GM23338 (cell line): ENCODE measurements at regions not wholly inside any gene's neighbourhood (a gene's known extent, or its start where the extent isn't known, plus 50 kb on each side); places are given as distances from the start of the nearest gene placed in this dataset.

ENCODE experiments used
- ATAC-seq: fragments of 200-7000 bp; cut with Tn5 transposase; 3 replicates; pipeline ENCODE4 v1.9.1; 2020
- DNase-seq: peaks from one replicate; pipeline ENCODE4 v3.0.0-alpha.2; 2015; ENCODE audit warnings: low spot score
- H2AFZ ChIP-seq: fragments of 200-600 bp; sonication (generic); 2 replicates; pipeline ENCODE4 v1.8.0; 2016; ENCODE audit warnings: antibody characterized with exemption, mild to moderate bottlenecking, moderate library complexity
- H3F3A ChIP-seq: fragments of 200-600 bp; sonication (generic); replicated peaks from 2 replicates; pipeline ENCODE4 v1.8.0; 2017; ENCODE audit warnings: antibody characterized with exemption, mixed run types, low read depth
- H3K27ac ChIP-seq: fragments of 200-600 bp; sonication (generic); 2 replicates; pipeline ENCODE4 v1.6.1; 2016; ENCODE audit warnings: low read depth
- H3K27me3 ChIP-seq: fragments of 200-600 bp; sonication (generic); 2 replicates; pipeline ENCODE4 v1.8.0; 2016; ENCODE audit warnings: mild to moderate bottlenecking, mixed run types, moderate library complexity; ENCODE audit not compliant: insufficient read depth
- H3K36me3 ChIP-seq: fragments of 200-600 bp; sonication (generic); 2 replicates; pipeline ENCODE4 v1.8.0; 2016; ENCODE audit warnings: mild to moderate bottlenecking; ENCODE audit not compliant: insufficient read depth
- H3K4me1 ChIP-seq: fragments of 200-600 bp; sonication (generic); 2 replicates; pipeline ENCODE4 v1.8.0; 2016; ENCODE audit warnings: mild to moderate bottlenecking, moderate library complexity; ENCODE audit not compliant: insufficient read depth
- H3K4me2 ChIP-seq: fragments of 200-600 bp; sonication (generic); 2 replicates; pipeline ENCODE4 v1.7.1; 2017; ENCODE audit warnings: mixed run types
- H3K4me3 ChIP-seq: fragments of 200-600 bp; sonication (generic); 2 replicates; pipeline ENCODE4 v1.6.1; 2016; ENCODE audit warnings: mixed run types
- H3K79me2 ChIP-seq: fragments of 200-600 bp; sonication (generic); replicated peaks from 2 replicates; pipeline ENCODE4 v1.8.0; 2017; ENCODE audit warnings: mild to moderate bottlenecking; ENCODE audit not compliant: insufficient read depth
- H3K9me2 ChIP-seq: fragments of 200-600 bp; sonication (generic); 2 replicates; pipeline ENCODE4 v1.8.0; 2017; ENCODE audit not compliant: insufficient read depth
- H4K20me1 ChIP-seq: fragments of 200-600 bp; sonication (generic); replicated peaks from 2 replicates; pipeline ENCODE4 v1.8.0; 2017; ENCODE audit warnings: mild to moderate bottlenecking; ENCODE audit not compliant: insufficient read depth
- H3K27ac Mint-ChIP-seq: 2 replicates; pipeline ENCODE4 v1.8.0; 2020; ENCODE audit warnings: inconsistent platforms, mild to moderate bottlenecking, moderate library complexity, mixed read lengths
- H3K27me3 Mint-ChIP-seq: 3 replicates; pipeline ENCODE4 v1.8.0; 2022; ENCODE audit warnings: low read depth, mild to moderate bottlenecking, moderate library complexity, mixed read lengths, inconsistent platforms; ENCODE audit not compliant: insufficient read depth, poor library complexity
- H3K36me3 Mint-ChIP-seq: 3 replicates; pipeline ENCODE4 v1.8.0; 2021; ENCODE audit warnings: low read depth, mild to moderate bottlenecking, inconsistent platforms, moderate library complexity, mixed read lengths
- H3K4me1 Mint-ChIP-seq: 3 replicates; pipeline ENCODE4 v1.8.0; 2020; ENCODE audit warnings: mild to moderate bottlenecking, inconsistent platforms, mixed read lengths
- H3K4me3 Mint-ChIP-seq: 3 replicates; pipeline ENCODE4 v1.8.0; 2021; ENCODE audit warnings: moderate library complexity, mild to moderate bottlenecking, inconsistent platforms, mixed read lengths
- H3K9me3 Mint-ChIP-seq: 3 replicates; pipeline ENCODE4 v1.8.0; 2020; ENCODE audit warnings: moderate library complexity, mild to moderate bottlenecking, inconsistent platforms, mixed read lengths
- CREB1 ChIP-seq: fragments of 250-450 bp; sonication (Bioruptor Pico); IDR thresholded peaks from 2 replicates; pipeline ENCODE4 v1.5.0; 2020; ENCODE audit warnings: low read depth, mild to moderate bottlenecking, moderate library complexity
- EZH2phosphoT487 ChIP-seq: fragments of 200-600 bp; sonication (generic); IDR thresholded peaks from one replicate; pipeline ENCODE4 v1.8.1; 2018; ENCODE audit warnings: antibody characterized with exemption; ENCODE audit not compliant: unreplicated experiment
- NANOG ChIP-seq: IDR thresholded peaks from 2 replicates; pipeline ENCODE4 v1.6.1; 2016; ENCODE audit warnings: antibody characterized with exemption, borderline replicate concordance
- ZNF331 ChIP-seq: fragments of 250-450 bp; sonication (Bioruptor Pico); IDR thresholded peaks from 2 replicates; pipeline ENCODE4 v1.5.0; 2020; ENCODE audit warnings: low read depth, mild to moderate bottlenecking, moderate library complexity
- TF ChIP-seq, protein P1 (sequence below): fragments of 250-450 bp; sonication (Bioruptor Pico); IDR thresholded peaks from 2 replicates; pipeline ENCODE4 v1.5.0; 2020; ENCODE audit warnings: mild to moderate bottlenecking, moderate library complexity
- TF ChIP-seq, protein P2 (sequence below): IDR thresholded peaks from one replicate; pipeline ENCODE4 v1.6.1; 2018; ENCODE audit warnings: antibody characterized with exemption; ENCODE audit not compliant: unreplicated experiment
- TF ChIP-seq, protein P3 (sequence below): IDR thresholded peaks from 2 replicates; pipeline ENCODE4 v1.6.1; 2016; ENCODE audit warnings: antibody characterized with exemption

DNA sequence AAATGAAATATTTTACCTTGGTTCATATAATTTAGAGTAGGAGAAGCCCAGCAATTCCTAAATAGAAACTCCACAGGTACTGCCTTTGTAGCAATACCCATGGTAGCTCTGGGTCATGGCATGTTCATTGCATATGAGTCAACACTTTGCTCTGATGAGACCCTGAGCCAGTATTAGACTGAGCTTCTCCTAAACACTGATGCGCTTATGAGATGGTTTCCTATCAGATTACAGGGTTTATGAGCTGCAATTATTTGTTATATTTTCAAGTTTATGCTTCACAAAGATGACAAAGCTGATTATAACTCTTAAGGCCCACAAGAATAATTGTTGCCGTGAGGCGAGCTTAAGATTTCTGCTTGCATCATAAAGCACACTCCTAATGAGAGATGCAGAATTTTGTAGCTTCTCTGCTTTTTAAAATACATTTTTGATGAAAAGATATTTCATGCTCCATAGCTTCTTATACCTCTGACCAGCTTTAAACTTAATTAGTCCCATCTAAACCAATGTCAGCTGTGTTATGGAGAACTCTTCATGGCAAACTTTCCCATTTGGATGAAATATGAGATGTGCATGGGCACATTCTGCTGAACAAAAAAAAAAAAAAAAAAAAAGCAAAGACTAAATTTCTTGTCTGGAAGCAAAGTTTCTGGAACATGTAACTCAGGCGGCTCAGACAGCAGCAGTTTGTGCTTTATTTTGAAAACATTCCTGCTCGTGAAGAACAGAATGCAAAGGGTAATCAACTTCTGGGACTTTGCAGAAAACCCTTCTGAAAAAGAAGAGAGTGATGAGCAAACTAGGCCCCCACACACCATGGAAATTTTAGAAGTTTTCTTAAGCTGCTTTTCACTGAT lies 162.6 kb downstream of the KCNE4 start (continued):
- TF ChIP-seq, protein P1, sequence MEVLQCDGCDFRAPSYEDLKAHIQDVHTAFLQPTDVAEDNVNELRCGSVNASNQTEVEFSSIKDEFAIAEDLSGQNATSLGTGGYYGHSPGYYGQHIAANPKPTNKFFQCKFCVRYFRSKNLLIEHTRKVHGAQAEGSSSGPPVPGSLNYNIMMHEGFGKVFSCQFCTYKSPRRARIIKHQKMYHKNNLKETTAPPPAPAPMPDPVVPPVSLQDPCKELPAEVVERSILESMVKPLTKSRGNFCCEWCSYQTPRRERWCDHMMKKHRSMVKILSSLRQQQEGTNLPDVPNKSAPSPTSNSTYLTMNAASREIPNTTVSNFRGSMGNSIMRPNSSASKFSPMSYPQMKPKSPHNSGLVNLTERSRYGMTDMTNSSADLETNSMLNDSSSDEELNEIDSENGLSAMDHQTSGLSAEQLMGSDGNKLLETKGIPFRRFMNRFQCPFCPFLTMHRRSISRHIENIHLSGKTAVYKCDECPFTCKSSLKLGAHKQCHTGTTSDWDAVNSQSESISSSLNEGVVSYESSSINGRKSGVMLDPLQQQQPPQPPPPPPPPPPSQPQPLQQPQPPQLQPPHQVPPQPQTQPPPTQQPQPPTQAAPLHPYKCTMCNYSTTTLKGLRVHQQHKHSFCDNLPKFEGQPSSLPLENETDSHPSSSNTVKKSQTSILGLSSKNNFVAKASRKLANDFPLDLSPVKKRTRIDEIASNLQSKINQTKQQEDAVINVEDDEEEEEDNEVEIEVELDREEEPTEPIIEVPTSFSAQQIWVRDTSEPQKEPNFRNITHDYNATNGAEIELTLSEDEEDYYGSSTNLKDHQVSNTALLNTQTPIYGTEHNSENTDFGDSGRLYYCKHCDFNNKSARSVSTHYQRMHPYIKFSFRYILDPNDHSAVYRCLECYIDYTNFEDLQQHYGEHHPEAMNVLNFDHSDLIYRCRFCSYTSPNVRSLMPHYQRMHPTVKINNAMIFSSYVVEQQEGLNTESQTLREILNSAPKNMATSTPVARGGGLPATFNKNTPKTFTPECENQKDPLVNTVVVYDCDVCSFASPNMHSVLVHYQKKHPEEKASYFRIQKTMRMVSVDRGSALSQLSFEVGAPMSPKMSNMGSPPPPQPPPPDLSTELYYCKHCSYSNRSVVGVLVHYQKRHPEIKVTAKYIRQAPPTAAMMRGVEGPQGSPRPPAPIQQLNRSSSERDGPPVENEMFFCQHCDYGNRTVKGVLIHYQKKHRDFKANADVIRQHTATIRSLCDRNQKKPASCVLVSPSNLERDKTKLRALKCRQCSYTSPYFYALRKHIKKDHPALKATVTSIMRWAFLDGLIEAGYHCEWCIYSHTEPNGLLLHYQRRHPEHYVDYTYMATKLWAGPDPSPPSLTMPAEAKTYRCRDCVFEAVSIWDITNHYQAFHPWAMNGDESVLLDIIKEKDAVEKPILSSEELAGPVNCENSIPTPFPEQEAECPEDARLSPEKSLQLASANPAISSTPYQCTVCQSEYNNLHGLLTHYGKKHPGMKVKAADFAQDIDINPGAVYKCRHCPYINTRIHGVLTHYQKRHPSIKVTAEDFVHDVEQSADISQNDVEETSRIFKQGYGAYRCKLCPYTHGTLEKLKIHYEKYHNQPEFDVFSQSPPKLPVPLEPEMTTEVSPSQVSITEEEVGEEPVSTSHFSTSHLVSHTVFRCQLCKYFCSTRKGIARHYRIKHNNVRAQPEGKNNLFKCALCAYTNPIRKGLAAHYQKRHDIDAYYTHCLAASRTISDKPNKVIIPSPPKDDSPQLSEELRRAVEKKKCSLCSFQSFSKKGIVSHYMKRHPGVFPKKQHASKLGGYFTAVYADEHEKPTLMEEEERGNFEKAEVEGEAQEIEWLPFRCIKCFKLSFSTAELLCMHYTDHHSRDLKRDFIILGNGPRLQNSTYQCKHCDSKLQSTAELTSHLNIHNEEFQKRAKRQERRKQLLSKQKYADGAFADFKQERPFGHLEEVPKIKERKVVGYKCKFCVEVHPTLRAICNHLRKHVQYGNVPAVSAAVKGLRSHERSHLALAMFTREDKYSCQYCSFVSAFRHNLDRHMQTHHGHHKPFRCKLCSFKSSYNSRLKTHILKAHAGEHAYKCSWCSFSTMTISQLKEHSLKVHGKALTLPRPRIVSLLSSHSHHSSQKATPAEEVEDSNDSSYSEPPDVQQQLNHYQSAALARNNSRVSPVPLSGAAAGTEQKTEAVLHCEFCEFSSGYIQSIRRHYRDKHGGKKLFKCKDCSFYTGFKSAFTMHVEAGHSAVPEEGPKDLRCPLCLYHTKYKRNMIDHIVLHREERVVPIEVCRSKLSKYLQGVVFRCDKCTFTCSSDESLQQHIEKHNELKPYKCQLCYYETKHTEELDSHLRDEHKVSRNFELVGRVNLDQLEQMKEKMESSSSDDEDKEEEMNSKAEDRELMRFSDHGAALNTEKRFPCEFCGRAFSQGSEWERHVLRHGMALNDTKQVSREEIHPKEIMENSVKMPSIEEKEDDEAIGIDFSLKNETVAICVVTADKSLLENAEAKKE, result no peak
- TF ChIP-seq CREB1 (CRISPR knock-in tag), result no peak

DNA sequence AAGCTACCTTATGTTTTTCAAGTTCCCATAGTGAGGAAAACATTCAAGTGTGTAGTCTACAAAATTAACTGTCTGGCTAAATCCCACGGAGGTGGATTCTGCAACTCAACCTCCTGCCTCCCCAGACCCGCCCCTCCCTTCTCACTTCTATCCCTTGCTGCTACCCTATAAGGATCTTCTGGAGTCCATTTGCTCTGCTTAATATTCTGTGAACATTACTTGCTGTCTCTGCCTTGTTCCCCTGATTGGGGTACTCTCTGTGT lies 163.2 kb downstream of the KCNE4 start:
- H2AFZ ChIP-seq, result no peak overlapping the region
- ATAC-seq, result no peak

More for the DNA sequence above, 163.2 kb downstream of the KCNE4 start:
- Mint-ChIP-seq H3K4me1 (peaks cover 8% of the 10 kb centered on the region), H3K36me3 (no peaks in the 10 kb centered on the region; the same call in 2 of the 3 replicates), H3K9me3 (no peaks in the 10 kb centered on the region), H3K27me3 (no peaks in the 10 kb centered on the region), H3K4me3 (no peak overlapping the region), H3K27ac (no peak overlapping the region)
- no peaks in the 10 kb centered on the region for H3K79me2 ChIP-seq
- H3K4me1 ChIP-seq, result no peaks in the 10 kb centered on the region; the same call in 1 of the 2 replicates
- no peaks in the 10 kb centered on the region for H3K36me3 ChIP-seq
- H3K4me3 ChIP-seq, result no peak overlapping the region
- no peaks in the 10 kb centered on the region for H4K20me1 ChIP-seq
- 0 out of 2 replicates have a peak, but pooled peaks cover under 1% of the 10 kb centered on the region for H3K9me2 ChIP-seq
- H3K27me3 ChIP-seq, result no peaks in the 10 kb centered on the region
- no peak for DNase-seq
- H3F3A ChIP-seq, result no peaks in the 10 kb centered on the region
- H3K4me2 ChIP-seq, result no peak overlapping the region
- no peak overlapping the region for H3K27ac ChIP-seq
- TF ChIP-seq NANOG (no peak), EZH2phosphoT487 (no peak), ZNF331 (no peak)
- TF ChIP-seq, protein P2, sequence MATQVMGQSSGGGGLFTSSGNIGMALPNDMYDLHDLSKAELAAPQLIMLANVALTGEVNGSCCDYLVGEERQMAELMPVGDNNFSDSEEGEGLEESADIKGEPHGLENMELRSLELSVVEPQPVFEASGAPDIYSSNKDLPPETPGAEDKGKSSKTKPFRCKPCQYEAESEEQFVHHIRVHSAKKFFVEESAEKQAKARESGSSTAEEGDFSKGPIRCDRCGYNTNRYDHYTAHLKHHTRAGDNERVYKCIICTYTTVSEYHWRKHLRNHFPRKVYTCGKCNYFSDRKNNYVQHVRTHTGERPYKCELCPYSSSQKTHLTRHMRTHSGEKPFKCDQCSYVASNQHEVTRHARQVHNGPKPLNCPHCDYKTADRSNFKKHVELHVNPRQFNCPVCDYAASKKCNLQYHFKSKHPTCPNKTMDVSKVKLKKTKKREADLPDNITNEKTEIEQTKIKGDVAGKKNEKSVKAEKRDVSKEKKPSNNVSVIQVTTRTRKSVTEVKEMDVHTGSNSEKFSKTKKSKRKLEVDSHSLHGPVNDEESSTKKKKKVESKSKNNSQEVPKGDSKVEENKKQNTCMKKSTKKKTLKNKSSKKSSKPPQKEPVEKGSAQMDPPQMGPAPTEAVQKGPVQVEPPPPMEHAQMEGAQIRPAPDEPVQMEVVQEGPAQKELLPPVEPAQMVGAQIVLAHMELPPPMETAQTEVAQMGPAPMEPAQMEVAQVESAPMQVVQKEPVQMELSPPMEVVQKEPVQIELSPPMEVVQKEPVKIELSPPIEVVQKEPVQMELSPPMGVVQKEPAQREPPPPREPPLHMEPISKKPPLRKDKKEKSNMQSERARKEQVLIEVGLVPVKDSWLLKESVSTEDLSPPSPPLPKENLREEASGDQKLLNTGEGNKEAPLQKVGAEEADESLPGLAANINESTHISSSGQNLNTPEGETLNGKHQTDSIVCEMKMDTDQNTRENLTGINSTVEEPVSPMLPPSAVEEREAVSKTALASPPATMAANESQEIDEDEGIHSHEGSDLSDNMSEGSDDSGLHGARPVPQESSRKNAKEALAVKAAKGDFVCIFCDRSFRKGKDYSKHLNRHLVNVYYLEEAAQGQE, result no peak
- TF ChIP-seq, protein P3, sequence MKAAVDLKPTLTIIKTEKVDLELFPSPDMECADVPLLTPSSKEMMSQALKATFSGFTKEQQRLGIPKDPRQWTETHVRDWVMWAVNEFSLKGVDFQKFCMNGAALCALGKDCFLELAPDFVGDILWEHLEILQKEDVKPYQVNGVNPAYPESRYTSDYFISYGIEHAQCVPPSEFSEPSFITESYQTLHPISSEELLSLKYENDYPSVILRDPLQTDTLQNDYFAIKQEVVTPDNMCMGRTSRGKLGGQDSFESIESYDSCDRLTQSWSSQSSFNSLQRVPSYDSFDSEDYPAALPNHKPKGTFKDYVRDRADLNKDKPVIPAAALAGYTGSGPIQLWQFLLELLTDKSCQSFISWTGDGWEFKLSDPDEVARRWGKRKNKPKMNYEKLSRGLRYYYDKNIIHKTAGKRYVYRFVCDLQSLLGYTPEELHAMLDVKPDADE, result no peak
